ENCODE measurements at regions not wholly inside any gene's neighbourhood (a gene's known extent, or its start where the extent isn't known, plus 50 kb on each side); places are given as distances from the start of the nearest gene placed in this dataset.

DNA sequence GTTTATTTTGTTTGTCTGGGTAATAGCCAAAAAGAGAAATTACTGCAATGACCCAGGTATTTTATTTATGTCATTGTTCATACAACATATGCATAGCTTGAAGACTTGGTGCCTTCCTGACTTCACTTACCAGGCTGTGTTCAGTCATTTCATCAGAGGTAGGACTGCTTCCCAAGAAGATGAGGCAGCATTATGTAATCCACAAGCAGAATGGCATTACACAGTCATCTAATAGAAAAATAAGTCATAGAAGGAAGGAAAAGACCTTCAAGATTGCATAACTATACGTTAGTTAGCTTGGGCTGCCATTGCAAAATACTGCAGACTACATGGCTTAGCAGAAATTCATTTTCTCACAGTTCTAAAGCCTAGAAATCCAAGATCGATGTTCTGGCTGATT lies 167.5 kb downstream of the NMUR2 start:
- Histone ChIP-seq H3K9me3 (ENCODE audit: control insufficient read depth, low read length) (no peaks in the 10 kb centered on the region), H3K36me3 (ENCODE audit: control insufficient read depth, insufficient read depth, low read length) (no peaks in the 10 kb centered on the region), H3K4me1 (ENCODE audit: control insufficient read depth, insufficient read depth, low read length, poor library complexity, severe bottlenecking) (no peaks in the 10 kb centered on the region), H3K27ac (ENCODE audit: low read depth, low read length, severe bottlenecking) (no peak overlapping the region), H3K4me3 (ENCODE audit: extremely low read depth, insufficient read depth, low read length, poor library complexity, severe bottlenecking) (no peak overlapping the region)
- WGBS, 2 experiments (ENCODE audit: insufficient coverage in 2 of 2): 80 to 93% methylated on average over 2 of the region's 2 CpGs

DNA sequence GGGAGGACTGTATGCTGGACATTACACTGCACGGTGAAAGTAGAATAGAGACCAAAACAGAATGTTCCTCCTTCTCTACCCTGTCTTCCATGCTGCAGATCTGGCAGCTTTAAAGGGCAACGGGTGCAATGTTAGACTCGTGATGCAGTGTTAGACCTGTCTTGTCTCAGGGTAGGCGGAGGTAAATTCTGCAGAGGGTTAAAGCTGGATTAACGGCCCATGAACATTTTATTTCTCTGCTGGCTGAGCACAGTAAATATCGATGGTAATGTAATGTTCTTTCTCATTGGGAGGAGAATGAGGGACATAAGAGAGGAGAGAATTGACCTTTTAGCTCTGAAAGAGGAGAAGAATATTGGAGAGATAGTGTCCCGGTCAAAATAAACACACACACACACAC lies 178.9 kb downstream of the NMUR2 start:
- Histone ChIP-seq H3K27ac (ENCODE audit: low read depth, low read length, severe bottlenecking) (no peak overlapping the region), H3K4me3 (ENCODE audit: extremely low read depth, insufficient read depth, low read length, poor library complexity, severe bottlenecking) (no peak overlapping the region), H3K4me1 (ENCODE audit: control insufficient read depth, insufficient read depth, low read length, poor library complexity, severe bottlenecking) (no peaks in the 10 kb centered on the region), H3K36me3 (ENCODE audit: control insufficient read depth, insufficient read depth, low read length) (no peaks in the 10 kb centered on the region), H3K9me3 (ENCODE audit: control insufficient read depth, low read length) (no peaks in the 10 kb centered on the region)
- WGBS, 2 experiments (ENCODE audit: insufficient coverage in 2 of 2): 89 to 95% methylated on average over 5 of the region's 7 CpGs

DNA sequence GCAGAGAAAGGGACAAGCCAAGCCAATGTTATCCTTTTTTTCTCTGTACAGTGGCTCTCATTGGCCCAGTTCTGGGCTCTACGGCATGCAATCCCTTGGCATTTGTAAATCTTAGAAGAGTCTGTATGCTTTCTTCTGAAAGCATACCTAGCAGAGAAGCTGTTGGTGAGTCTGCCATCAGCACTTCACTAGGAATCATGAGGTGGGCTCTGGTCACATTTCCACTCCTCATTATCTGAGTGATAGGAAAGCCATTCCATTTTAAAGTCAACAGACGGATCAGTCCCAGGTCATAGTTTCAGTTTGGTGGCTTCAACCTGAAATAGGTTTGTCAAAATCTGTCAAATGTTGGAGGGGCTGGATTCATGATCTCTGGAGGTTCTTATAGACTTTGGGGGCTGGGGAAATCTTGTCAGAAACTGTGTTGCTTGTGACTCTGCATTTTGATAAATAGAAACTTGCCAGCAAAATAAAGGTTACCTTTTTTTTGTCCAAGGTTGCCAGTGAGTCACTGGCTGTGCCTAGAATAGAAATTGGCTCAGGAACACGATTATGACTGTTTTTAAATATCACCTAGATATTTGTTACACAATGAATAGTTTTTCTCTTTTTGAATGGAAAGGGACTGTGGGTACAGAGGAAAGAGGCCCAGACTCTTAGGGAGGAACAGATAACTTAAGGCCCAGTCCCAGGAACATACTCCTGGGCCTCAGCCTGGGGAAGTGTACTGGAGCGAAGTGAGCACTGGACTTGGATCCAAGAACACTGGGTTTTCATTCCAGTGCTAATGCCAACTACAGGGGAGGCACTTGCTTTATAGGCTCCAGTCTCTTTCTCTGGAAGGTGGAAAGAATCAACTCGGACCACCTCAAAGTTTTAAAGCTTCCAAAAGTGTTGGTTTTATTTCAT lies 183.1 kb downstream of the NMUR2 start:
- H3K4me3 ChIP-seq (ENCODE audit: extremely low read depth, insufficient read depth, low read length, poor library complexity, severe bottlenecking): no peak overlapping the region
- no peaks in the 10 kb centered on the region for H3K9me3 ChIP-seq (ENCODE audit: control insufficient read depth, low read length)
- 83 to 87% methylated on average over 2 to 3 of the region's 5 CpGs for WGBS, 2 experiments (ENCODE audit: insufficient coverage in 2 of 2)
- no peaks in the 10 kb centered on the region for H3K36me3 ChIP-seq (ENCODE audit: control insufficient read depth, insufficient read depth, low read length)
- H3K4me1 ChIP-seq (ENCODE audit: control insufficient read depth, insufficient read depth, low read length, poor library complexity, severe bottlenecking): no peaks in the 10 kb centered on the region
- H3K27ac ChIP-seq (ENCODE audit: low read depth, low read length, severe bottlenecking): no peak overlapping the region

DNA sequence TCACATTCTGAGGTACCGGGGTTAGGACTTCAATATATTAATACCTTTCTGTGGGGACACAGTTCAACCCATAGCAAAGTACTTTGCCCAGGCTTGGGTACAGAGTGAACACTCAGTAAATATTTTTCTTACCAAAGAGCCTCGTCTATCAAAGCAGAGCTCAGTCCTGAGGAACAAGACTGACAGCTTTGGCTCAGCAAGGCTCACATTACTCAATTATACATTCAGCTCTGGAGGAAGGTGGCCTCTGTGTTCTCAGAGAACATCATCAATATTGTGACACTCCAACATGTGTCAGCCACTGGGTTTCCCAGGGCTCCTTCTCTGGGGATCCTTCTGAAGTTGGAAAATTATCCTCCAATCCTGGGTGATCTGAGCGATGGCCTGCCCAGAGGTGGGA lies 186.4 kb downstream of the NMUR2 start:
- Histone ChIP-seq H3K4me1 (ENCODE audit: control insufficient read depth, insufficient read depth, low read length, poor library complexity, severe bottlenecking) (no peaks in the 10 kb centered on the region), H3K27ac (ENCODE audit: low read depth, low read length, severe bottlenecking) (no peak overlapping the region), H3K4me3 (ENCODE audit: extremely low read depth, insufficient read depth, low read length, poor library complexity, severe bottlenecking) (no peak overlapping the region), H3K36me3 (ENCODE audit: control insufficient read depth, insufficient read depth, low read length) (no peaks in the 10 kb centered on the region), H3K9me3 (ENCODE audit: control insufficient read depth, low read length) (no peaks in the 10 kb centered on the region)
- WGBS, 2 experiments (ENCODE audit: insufficient coverage in 2 of 2): 89 to 94% methylated on average over 2 of the region's 3 CpGs

DNA sequence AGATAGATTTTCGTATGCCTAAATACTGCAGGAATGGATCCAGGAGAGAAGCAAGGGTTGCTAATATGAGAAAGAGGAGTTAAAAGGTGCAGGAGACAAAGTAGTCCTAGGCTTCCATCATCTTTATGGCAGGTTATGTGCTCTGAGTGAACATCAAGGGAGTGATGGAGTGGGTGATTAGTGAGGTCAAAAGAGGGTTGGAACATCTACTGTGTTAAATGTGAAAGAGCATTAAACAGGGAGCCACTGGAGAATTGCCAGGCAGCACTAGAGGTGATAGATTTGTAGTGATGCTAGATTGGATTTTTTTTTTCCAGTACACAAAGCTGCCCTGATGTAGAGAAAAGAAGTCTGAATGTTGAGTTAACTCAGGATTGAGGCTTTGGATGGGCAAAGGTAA lies 199.3 kb downstream of the NMUR2 start:
- Histone ChIP-seq H3K4me1 (ENCODE audit: control insufficient read depth, insufficient read depth, low read length, poor library complexity, severe bottlenecking) (no peaks in the 10 kb centered on the region), H3K9me3 (ENCODE audit: control insufficient read depth, low read length) (no peaks in the 10 kb centered on the region), H3K36me3 (ENCODE audit: control insufficient read depth, insufficient read depth, low read length) (no peaks in the 10 kb centered on the region), H3K4me3 (ENCODE audit: extremely low read depth, insufficient read depth, low read length, poor library complexity, severe bottlenecking) (no peak overlapping the region), H3K27ac (ENCODE audit: low read depth, low read length, severe bottlenecking) (no peak overlapping the region)
- 80 to 100% methylated on average over 1 of the region's 1 CpG for WGBS, 2 experiments (ENCODE audit: insufficient coverage in 2 of 2)

DNA sequence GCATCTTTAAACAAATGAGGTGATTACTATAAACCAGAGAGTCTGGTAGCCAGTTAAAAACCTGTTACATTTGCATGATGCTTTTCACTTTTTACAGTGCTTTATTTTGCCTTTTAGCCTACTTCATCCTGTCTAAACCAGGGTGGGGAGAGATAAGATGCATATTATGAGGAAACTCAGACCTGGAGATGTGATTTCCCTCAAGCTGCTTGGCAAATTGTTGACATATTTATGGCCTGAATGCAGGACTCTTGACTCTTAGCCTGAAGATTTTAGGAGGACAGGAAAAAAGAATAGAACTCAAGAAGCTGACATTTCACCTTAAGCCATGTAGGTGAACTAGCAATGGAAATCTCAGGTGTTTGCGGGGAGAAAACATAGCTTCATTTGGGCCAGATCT lies 202.8 kb downstream of the NMUR2 start:
- Histone ChIP-seq H3K27ac (ENCODE audit: low read depth, low read length, severe bottlenecking) (no peak overlapping the region), H3K4me3 (ENCODE audit: extremely low read depth, insufficient read depth, low read length, poor library complexity, severe bottlenecking) (no peak overlapping the region), H3K4me1 (ENCODE audit: control insufficient read depth, insufficient read depth, low read length, poor library complexity, severe bottlenecking) (no peaks in the 10 kb centered on the region), H3K36me3 (ENCODE audit: control insufficient read depth, insufficient read depth, low read length) (no peaks in the 10 kb centered on the region), H3K9me3 (ENCODE audit: control insufficient read depth, low read length) (no peaks in the 10 kb centered on the region)
- 83% methylated on average over 1 of the region's 1 CpG; no CpG with 5 or more reads in 1 of the 2 experiments for WGBS, 2 experiments (ENCODE audit: insufficient coverage in 2 of 2)

DNA sequence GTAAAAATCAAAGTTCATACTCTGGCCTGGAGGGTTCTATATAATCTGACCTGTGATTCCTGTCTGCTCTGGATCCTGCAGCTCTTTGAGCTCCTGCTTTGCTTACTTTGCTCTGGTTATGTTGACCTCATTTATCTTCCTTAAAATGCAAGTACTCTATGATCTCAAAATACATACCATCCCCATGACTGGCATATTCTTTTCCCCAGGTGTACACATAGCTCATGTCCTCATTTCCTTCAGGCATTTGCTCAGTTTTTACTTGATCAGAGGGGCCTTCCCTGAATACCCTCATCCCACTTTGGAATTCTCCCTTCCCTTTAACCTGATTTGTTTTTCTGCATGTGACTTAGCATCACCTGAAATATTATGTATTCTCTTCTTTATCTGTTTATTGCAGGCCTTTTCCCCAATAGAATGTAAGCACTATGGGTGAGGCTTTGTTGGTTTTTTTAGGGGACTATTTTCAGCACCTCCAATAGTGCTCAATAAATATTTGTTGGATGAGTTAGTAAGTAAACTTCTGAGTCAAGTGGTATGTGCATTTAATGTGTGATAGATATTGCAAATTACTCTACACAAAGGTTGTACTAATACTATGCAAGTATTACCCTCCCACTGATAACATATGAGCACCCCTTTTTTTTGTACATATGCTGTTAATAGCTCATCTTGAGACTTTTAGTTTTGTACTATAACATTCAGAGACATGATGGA lies 211.5 kb downstream of the NMUR2 start:
- Histone ChIP-seq H3K36me3 (ENCODE audit: control insufficient read depth, insufficient read depth, low read length) (no peaks in the 10 kb centered on the region), H3K27ac (ENCODE audit: low read depth, low read length, severe bottlenecking) (no peak overlapping the region)

DNA sequence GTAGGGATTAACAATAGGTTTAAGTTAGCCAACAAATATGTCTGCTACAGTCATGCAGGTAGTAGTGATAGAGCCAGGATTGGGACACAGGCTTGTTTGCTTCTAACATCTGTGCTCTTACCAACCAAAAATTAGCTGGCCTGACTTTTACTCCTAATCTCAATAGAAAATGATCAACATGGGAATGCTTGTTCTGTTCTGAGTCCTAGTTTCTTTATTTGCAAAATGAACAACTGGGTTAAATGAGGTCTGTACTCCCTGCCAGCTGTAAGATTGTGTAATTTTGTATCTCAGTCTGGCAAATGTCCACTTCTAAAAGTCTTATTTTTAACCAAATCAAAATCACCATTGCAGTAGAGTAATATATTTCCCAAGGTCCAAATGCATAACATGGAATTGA lies 216.8 kb downstream of the NMUR2 start:
- no peaks in the 10 kb centered on the region for H3K9me3 ChIP-seq (ENCODE audit: control insufficient read depth, low read length)
- no peak overlapping the region for H3K27ac ChIP-seq (ENCODE audit: low read depth, low read length, severe bottlenecking)
- no peaks in the 10 kb centered on the region for H3K36me3 ChIP-seq (ENCODE audit: control insufficient read depth, insufficient read depth, low read length)
- H3K4me3 ChIP-seq (ENCODE audit: extremely low read depth, insufficient read depth, low read length, poor library complexity, severe bottlenecking): no peak overlapping the region
- H3K4me1 ChIP-seq (ENCODE audit: control insufficient read depth, insufficient read depth, low read length, poor library complexity, severe bottlenecking): no peaks in the 10 kb centered on the region

More for the DNA sequence above, 211.5 kb downstream of the NMUR2 start:
- Histone ChIP-seq H3K4me1 (ENCODE audit: control insufficient read depth, insufficient read depth, low read length, poor library complexity, severe bottlenecking) (no peaks in the 10 kb centered on the region), H3K4me3 (ENCODE audit: extremely low read depth, insufficient read depth, low read length, poor library complexity, severe bottlenecking) (no peak overlapping the region), H3K9me3 (ENCODE audit: control insufficient read depth, low read length) (no peaks in the 10 kb centered on the region)

DNA sequence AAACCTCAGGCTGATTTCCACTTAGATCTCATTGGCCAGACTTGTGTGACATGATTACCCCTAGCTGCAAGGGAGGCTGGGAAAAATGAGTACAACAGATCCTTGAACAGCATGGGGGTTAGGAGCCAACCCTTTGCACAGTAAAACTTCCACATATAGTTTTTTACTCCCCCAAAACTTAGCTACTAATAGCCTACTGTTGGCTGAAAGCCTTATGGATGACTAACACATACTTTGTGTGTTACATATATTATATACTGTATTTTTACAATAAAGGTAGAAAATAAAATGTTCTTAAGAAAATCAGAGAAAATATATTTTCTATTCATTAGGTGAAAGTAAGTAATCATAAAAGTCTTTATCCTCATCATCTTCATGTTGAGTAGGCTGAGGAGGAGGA lies 217.4 kb downstream of the NMUR2 start:
- H3K27ac ChIP-seq (ENCODE audit: low read depth, low read length, severe bottlenecking): no peak overlapping the region
- H3K4me3 ChIP-seq (ENCODE audit: extremely low read depth, insufficient read depth, low read length, poor library complexity, severe bottlenecking): no peak overlapping the region
- H3K9me3 ChIP-seq (ENCODE audit: control insufficient read depth, low read length): no peaks in the 10 kb centered on the region
- H3K36me3 ChIP-seq (ENCODE audit: control insufficient read depth, insufficient read depth, low read length): no peaks in the 10 kb centered on the region
- H3K4me1 ChIP-seq (ENCODE audit: control insufficient read depth, insufficient read depth, low read length, poor library complexity, severe bottlenecking): no peaks in the 10 kb centered on the region

DNA sequence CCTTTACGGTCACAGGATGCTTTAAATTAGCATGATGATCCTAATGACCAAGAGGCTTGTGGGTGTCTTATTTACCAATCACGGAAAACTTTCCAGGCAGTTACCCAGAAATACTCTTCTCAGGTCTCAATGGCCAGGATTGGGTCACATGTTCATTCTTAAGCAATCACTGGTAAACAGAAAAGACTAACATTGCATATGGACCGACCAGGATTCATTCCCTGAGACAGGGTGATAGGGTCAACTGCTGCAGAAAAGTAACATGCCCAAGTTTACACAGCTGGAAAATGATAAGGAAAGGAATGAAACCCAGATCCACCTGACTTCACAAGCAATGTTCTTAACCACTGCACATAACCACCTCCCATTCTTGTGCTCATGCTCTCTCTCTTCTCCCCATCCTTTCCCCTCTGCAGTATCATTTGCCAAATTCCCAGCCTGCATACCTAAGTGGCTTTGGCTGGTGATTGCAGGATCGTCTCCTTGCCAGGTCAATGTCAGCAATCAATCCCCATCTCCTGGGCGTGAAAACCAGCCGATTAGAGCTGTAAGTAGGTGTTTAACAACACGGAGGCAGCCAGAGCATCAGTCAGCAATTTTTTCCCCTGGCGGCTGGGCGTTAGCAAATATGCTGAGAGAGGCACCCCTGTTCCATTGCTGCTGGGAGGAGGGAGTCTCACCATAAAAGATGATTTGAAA lies 219.4 kb downstream of the NMUR2 start:
- H3K9me3 ChIP-seq (ENCODE audit: control insufficient read depth, low read length): no peaks in the 10 kb centered on the region
- WGBS, 2 experiments (ENCODE audit: insufficient coverage in 2 of 2): 84 to 89% methylated on average over 8 of the region's 9 CpGs
- no peaks in the 10 kb centered on the region for H3K36me3 ChIP-seq (ENCODE audit: control insufficient read depth, insufficient read depth, low read length)
- no peak overlapping the region for H3K4me3 ChIP-seq (ENCODE audit: extremely low read depth, insufficient read depth, low read length, poor library complexity, severe bottlenecking)
- no peak overlapping the region for H3K27ac ChIP-seq (ENCODE audit: low read depth, low read length, severe bottlenecking)
- H3K4me1 ChIP-seq (ENCODE audit: control insufficient read depth, insufficient read depth, low read length, poor library complexity, severe bottlenecking): no peaks in the 10 kb centered on the region

DNA sequence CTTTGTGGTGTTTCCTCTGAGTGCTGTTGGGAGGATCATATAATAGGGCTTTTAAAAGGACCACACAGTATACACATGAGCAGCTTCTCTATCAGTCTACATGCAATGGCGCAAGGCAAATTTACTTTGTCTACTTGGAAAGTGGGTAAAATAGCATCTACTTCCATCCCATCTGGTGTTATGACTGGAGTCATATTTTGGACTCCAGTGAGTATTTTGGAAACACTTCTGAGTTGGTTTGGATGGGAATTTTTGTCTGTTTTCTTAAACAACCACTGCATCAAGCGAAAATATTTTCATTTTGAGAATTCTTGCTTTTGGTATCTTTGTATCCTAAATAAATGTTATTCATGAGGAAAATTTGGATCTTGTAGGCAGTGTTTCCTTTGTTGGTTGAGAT lies 220.8 kb downstream of the NMUR2 start:
- no peak overlapping the region for H3K4me3 ChIP-seq (ENCODE audit: extremely low read depth, insufficient read depth, low read length, poor library complexity, severe bottlenecking)
- no peaks in the 10 kb centered on the region for H3K9me3 ChIP-seq (ENCODE audit: control insufficient read depth, low read length)
- no peaks in the 10 kb centered on the region for H3K36me3 ChIP-seq (ENCODE audit: control insufficient read depth, insufficient read depth, low read length)
- WGBS, 2 experiments (ENCODE audit: insufficient coverage in 2 of 2): no CpG with 5 or more reads among the region's 2 CpGs
- H3K27ac ChIP-seq (ENCODE audit: low read depth, low read length, severe bottlenecking): no peak overlapping the region
- H3K4me1 ChIP-seq (ENCODE audit: control insufficient read depth, insufficient read depth, low read length, poor library complexity, severe bottlenecking): no peaks in the 10 kb centered on the region

All from mesodermal cell (in vitro differentiated cells).